MCF 10A (cell line): ENCODE measurements at regions not wholly inside any gene's neighbourhood (a gene's known extent, or its start where the extent isn't known, plus 50 kb on each side); places are given as distances from the start of the nearest gene placed in this dataset.

ENCODE experiments used
- BruUV-seq: library from RNA; stranded (reverse); fragments of 400-500 nt; replicated peaks from 2 replicates; lab custom pipeline; 2021; lab: Mats Ljungman, UMichigan
- CTCF ChIA-PET: fragments of 300-600 bp; sonication (Branson Sonifier 250); formaldehyde crosslinking; extraction: SDS; loops from one replicate; lab custom pipeline; 2021; ENCODE audit warnings: antibody characterized with exemption, inconsistent platforms; lab: Yijun Ruan, JAX
- POLR2A ChIA-PET: fragments of 300-600, 350-650 bp; sonication (Branson Sonifier 250); formaldehyde crosslinking; extraction: SDS; loops from one replicate; lab custom pipeline; 2020; ENCODE audit warnings: antibody characterized with exemption, inconsistent platforms; lab: Yijun Ruan, JAX
- DNase-seq: peaks from one replicate; pipeline ENCODE4 v3.0.0-alpha.2; 2018; ENCODE audit not compliant: unreplicated experiment
- H3K27ac Mint-ChIP-seq: one replicate; pipeline ENCODE4 v1.8.0; 2022; ENCODE audit warnings: mild to moderate bottlenecking, low read depth, mixed read lengths; ENCODE audit not compliant: unreplicated experiment
- H3K27me3 Mint-ChIP-seq: one replicate; pipeline ENCODE4 v1.8.0; 2022; ENCODE audit warnings: mixed read lengths; ENCODE audit not compliant: insufficient read depth, unreplicated experiment
- H3K36me3 Mint-ChIP-seq: one replicate; pipeline ENCODE4 v1.8.0; 2022; ENCODE audit warnings: mild to moderate bottlenecking, moderate library complexity, mixed read lengths; ENCODE audit not compliant: insufficient read depth, unreplicated experiment
- H3K4me1 Mint-ChIP-seq: one replicate; pipeline ENCODE4 v1.8.0; 2022; ENCODE audit warnings: mixed read lengths; ENCODE audit not compliant: insufficient read depth, unreplicated experiment
- H3K4me3 Mint-ChIP-seq: one replicate; pipeline ENCODE4 v1.8.0; 2022; ENCODE audit warnings: mild to moderate bottlenecking, moderate library complexity, mixed read lengths; ENCODE audit not compliant: unreplicated experiment
- H3K9me3 Mint-ChIP-seq: one replicate; pipeline ENCODE4 v1.8.0; 2022; ENCODE audit warnings: mixed read lengths; ENCODE audit not compliant: unreplicated experiment
- CTCF ChIP-seq: fragments of 200-600 bp; IDR thresholded peaks from one replicate; pipeline ENCODE4 v1.8.0; 2022; ENCODE audit warnings: antibody characterized with exemption, mild to moderate bottlenecking; ENCODE audit not compliant: unreplicated experiment
- intact Hi-C: fragments of 100-400 bp; cut with micrococcal nuclease; formaldehyde crosslinking; loops from 2 replicates; pipeline ENCODE4 v1.14.1; 2022

- TF ChIP-seq CTCF, result no peak
- intact Hi-C loops, result no loop called here
- peak; percentile 81 for DNase-seq
Measured at GRCh38 chr9:115234094-115234493, 116.1 kb upstream of the TNC start.

GRCh38 chr9:115235221-115235620, 117.3 kb upstream of the TNC start:
- no peak for DNase-seq
- no peaks in the 10 kb centered on the region for H3K27me3 Mint-ChIP-seq
- intact Hi-C loops, result no loop called here
- H3K36me3 Mint-ChIP-seq, result peaks cover 4% of the 10 kb centered on the region
- BruUV-seq, result no TSS peak
- POLR2A ChIA-PET, result interaction anchor here (1.0 kb wide), 1 partner anchor 20 kb away, joined by 4 read pairs; no protein-coding TSS in a partner anchor
- no peak for TF ChIP-seq CTCF
- H3K9me3 Mint-ChIP-seq, result peaks cover 8% of the 10 kb centered on the region
- peaks cover 26% of the 10 kb centered on the region for H3K4me1 Mint-ChIP-seq
- no peak overlapping the region for H3K4me3 Mint-ChIP-seq
- H3K27ac Mint-ChIP-seq, result no peak overlapping the region
- CTCF ChIA-PET, result interaction anchor here (0.6 to 3.8 kb wide), 3 partner anchors 9 to 549 kb away, joined by 3 to 24 read pairs (median 4); no protein-coding TSS in a partner anchor

More at GRCh38 chr9:115234094-115234493, 116.1 kb upstream of the TNC start:
- Mint-ChIP-seq H3K4me1 (peaks cover 26% of the 10 kb centered on the region), H3K27me3 (no peaks in the 10 kb centered on the region), H3K27ac (no peak overlapping the region), H3K36me3 (peaks cover 4% of the 10 kb centered on the region), H3K4me3 (no peak overlapping the region), H3K9me3 (peaks cover 1% of the 10 kb centered on the region)
- POLR2A ChIA-PET, result interaction anchor here (0.6 to 1.4 kb wide), 4 partner anchors 21 to 291 kb away, joined by 4 to 6 read pairs (median 4); no protein-coding TSS in a partner anchor
- no TSS peak for BruUV-seq
- CTCF ChIA-PET, result interaction anchor here (0.6 to 3.8 kb wide), 4 partner anchors 9 to 829 kb away, joined by 3 to 24 read pairs (median 4); no protein-coding TSS in a partner anchor

GRCh38 chr9:115237385-115237998, 119.5 kb upstream of the TNC start:
- H3K27ac Mint-ChIP-seq, result no peak overlapping the region
- H3K36me3 Mint-ChIP-seq, result peaks cover 4% of the 10 kb centered on the region
- peak; percentile 46 for DNase-seq
- H3K4me1 Mint-ChIP-seq, result peaks cover 26% of the 10 kb centered on the region
- intact Hi-C loops, result no loop called here
- H3K27me3 Mint-ChIP-seq, result no peaks in the 10 kb centered on the region
- H3K9me3 Mint-ChIP-seq, result peaks cover 8% of the 10 kb centered on the region
- BruUV-seq, result no TSS peak
- ChIA-PET POLR2A (no interaction called here), CTCF (interaction anchor here (1.9 kb wide), 1 partner anchor 287 kb away, joined by 7 read pairs; no protein-coding TSS in a partner anchor)
- H3K4me3 Mint-ChIP-seq, result no peak overlapping the region
- TF ChIP-seq CTCF, result no peak

- no peak for DNase-seq
- CTCF ChIA-PET, result interaction anchor here (0.6 kb wide), 1 partner anchor 1254 kb away, joined by 3 read pairs; no protein-coding TSS in a partner anchor
- TF ChIP-seq CTCF, result no peak
- POLR2A ChIA-PET, result no interaction called here
- Mint-ChIP-seq H3K9me3 (peaks cover 8% of the 10 kb centered on the region), H3K36me3 (no peaks in the 10 kb centered on the region), H3K4me3 (no peak overlapping the region), H3K4me1 (peaks cover 17% of the 10 kb centered on the region), H3K27me3 (no peaks in the 10 kb centered on the region), H3K27ac (no peak overlapping the region)
- no TSS peak for BruUV-seq
- intact Hi-C loops, result no loop called here
Measured at GRCh38 chr9:115240676-115241075, 122.7 kb upstream of the TNC start.
